Left lung (tissue), 4 donors: ENCODE measurements at regions not wholly inside any gene's neighbourhood (a gene's known extent, or its start where the extent isn't known, plus 50 kb on each side); places are given as distances from the start of the nearest gene placed in this dataset.

Experiments
- ATAC-seq: fragments of 200-7000 bp; cut with Tn5 transposase; one replicate; pipeline ENCODE4 v1.9.1; 2020; ENCODE audit warnings: moderate library complexity
- DNase-seq, 4 donors: peaks; one replicate each; pipeline ENCODE4 v3.0.0-alpha.2; 2013 to 2020
- H3K27ac ChIP-seq, 2 donors: fragments of 200-600 bp; sonication (generic) in 1 of 2; one replicate each; pipeline versions ENCODE4 v1.5.0 to v1.8.0; 2020 to 2021
- H3K27me3 ChIP-seq, 2 donors: fragments of 200-600 bp; sonication (generic) in 1 of 2; one replicate each; pipeline versions ENCODE4 v1.5.0 to v1.8.0; 2020 to 2021
- H3K36me3 ChIP-seq, 2 donors: fragments of 200-600 bp; sonication (generic) in 1 of 2; one replicate each; pipeline versions ENCODE4 v1.5.0 to v1.8.0; 2020 to 2021
- H3K4me1 ChIP-seq, 2 donors: fragments of 200-600 bp; one replicate each; pipeline ENCODE4 v1.8.0; 2021
- H3K4me3 ChIP-seq, 2 donors: fragments of 200-600 bp; sonication (generic) in 1 of 2; one replicate each; pipeline versions ENCODE4 v1.5.0 to v1.8.0; 2020 to 2021; ENCODE audit warnings: mild to moderate bottlenecking in 1 of 2
- H3K9me3 ChIP-seq, 2 donors: fragments of 200-600 bp; sonication (generic) in 1 of 2; one replicate each; pipeline versions ENCODE4 v1.5.0 to v1.8.0; 2020 to 2021
- CTCF ChIP-seq, 2 donors: fragments of 200-600 bp; sonication (generic) in 1 of 2; IDR thresholded peaks; one replicate each; pipeline versions ENCODE4 v1.5.0 to v1.8.0; 2021; ENCODE audit warnings: antibody characterized with exemption in 2 of 2
- intact Hi-C, 2 donors: fragments of 100-400 bp; cut with DNase I; formaldehyde crosslinking; loops; one replicate each; pipeline versions ENCODE4 v1.11.2 to v1.14.2; 2022
- donor health status: DM: no; HTN: yes; CAD: no.
- donor health status: DM: no; HTN: no; CAD: no.

- Histone ChIP-seq H3K36me3 (no peaks in the 10 kb centered on the region), H3K27ac (no peak overlapping the region), H3K4me1 (no peaks in the 10 kb centered on the region), H3K9me3 (no peaks in the 10 kb centered on the region), H3K4me3 (no peak overlapping the region), H3K27me3 (no peaks in the 10 kb centered on the region)
- no peak for ATAC-seq
- no peak for DNase-seq
- no peak for TF ChIP-seq CTCF (IDR thresholded peaks at IDR 0.05)
- intact Hi-C loops = no loop called here
Observed at GRCh38 chr5:133729800-133730199, 117.5 kb upstream of the FSTL4 start.

GRCh38 chr5:133728475-133728874 lies 116.1 kb upstream of the FSTL4 start:
- H3K4me1 ChIP-seq = no peaks in the 10 kb centered on the region
- no peak overlapping the region for H3K4me3 ChIP-seq
- H3K36me3 ChIP-seq = no peaks in the 10 kb centered on the region
- H3K27ac ChIP-seq = no peak overlapping the region
- no peak for ATAC-seq
- TF ChIP-seq CTCF (IDR thresholded peaks at IDR 0.05) = no peak
- no peak for DNase-seq
- no peaks in the 10 kb centered on the region for H3K9me3 ChIP-seq
- intact Hi-C loops = no loop called here
- no peaks in the 10 kb centered on the region for H3K27me3 ChIP-seq

GRCh38 chr5:133727636-133728035 lies 115.3 kb upstream of the FSTL4 start:
- no peak for ATAC-seq
- intact Hi-C loops = no loop called here

GRCh38 chr5:133723651-133724366 lies 111.5 kb upstream of the FSTL4 start:
- H3K9me3 ChIP-seq = peaks cover 0 to 28% of the 10 kb centered on the region in 2 donors
- DNase-seq = no peak
- ATAC-seq = no peak
- H3K4me1 ChIP-seq = no peaks in the 10 kb centered on the region
- no peaks in the 10 kb centered on the region for H3K36me3 ChIP-seq
- H3K4me3 ChIP-seq = no peak overlapping the region
- no peak overlapping the region for H3K27ac ChIP-seq
- no peaks in the 10 kb centered on the region for H3K27me3 ChIP-seq
- no peak for TF ChIP-seq CTCF (IDR thresholded peaks at IDR 0.05)
- intact Hi-C loops = no loop called here

More at GRCh38 chr5:133727636-133728035, 115.3 kb upstream of the FSTL4 start:
- DNase-seq = no peak
- peaks cover 0 to 5% of the 10 kb centered on the region in 2 donors for H3K9me3 ChIP-seq
- no peak overlapping the region for H3K27ac ChIP-seq
- TF ChIP-seq CTCF (IDR thresholded peaks at IDR 0.05) = no peak
- H3K27me3 ChIP-seq = no peaks in the 10 kb centered on the region
- H3K4me1 ChIP-seq = no peaks in the 10 kb centered on the region
- no peaks in the 10 kb centered on the region for H3K36me3 ChIP-seq
- no peak overlapping the region for H3K4me3 ChIP-seq

GRCh38 chr5:133723126-133723525 lies 110.8 kb upstream of the FSTL4 start:
- Histone ChIP-seq H3K27ac (no peak overlapping the region), H3K9me3 (peaks cover 0 to 28% of the 10 kb centered on the region in 2 donors), H3K4me1 (no peaks in the 10 kb centered on the region), H3K36me3 (no peaks in the 10 kb centered on the region), H3K4me3 (no peak overlapping the region), H3K27me3 (no peaks in the 10 kb centered on the region)
- no peak for DNase-seq
- intact Hi-C loops = no loop called here
- ATAC-seq = no peak
- TF ChIP-seq CTCF (IDR thresholded peaks at IDR 0.05) = no peak
